ENCODE measurements at regions not wholly inside any gene's neighbourhood (a gene's known extent, or its start where the extent isn't known, plus 50 kb on each side); places are given as distances from the start of the nearest gene placed in this dataset.

- TF ChIP-seq POLR2A (IDR thresholded peaks at IDR 0.05) (no peak), CTCF (IDR thresholded peaks at IDR 0.05) (no peak), POLR2AphosphoS5 (IDR thresholded peaks at IDR 0.05) (no peak)
Observed at GRCh38 chr21:18989953-18990495, 586.4 kb upstream of the TMPRSS15 start.

Measured in gastroesophageal sphincter (tissue), 3 donors.